ENCODE measurements at regions not wholly inside any gene's neighbourhood (a gene's known extent, or its start where the extent isn't known, plus 50 kb on each side); places are given as distances from the start of the nearest gene placed in this dataset.

DNA sequence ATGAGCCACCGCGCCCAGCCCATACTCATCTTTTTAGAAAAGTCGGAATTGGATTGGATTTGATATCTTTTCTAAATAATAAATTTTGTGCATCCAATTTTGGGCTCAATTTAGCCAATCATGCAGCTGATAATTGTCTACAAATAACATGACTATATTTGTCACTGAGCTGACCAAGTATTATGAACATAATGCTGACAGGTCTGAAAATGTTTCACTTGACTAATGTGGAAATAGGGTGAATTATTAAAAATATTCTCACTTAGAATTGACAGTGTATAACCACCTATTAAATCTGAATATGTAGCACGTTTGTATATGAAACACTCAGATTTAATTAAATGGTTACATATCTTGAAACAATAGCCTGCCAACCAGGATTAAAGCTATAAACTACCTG, 657.2 kb upstream of the FSHR start:
- CTCF ChIA-PET = no interaction called here
- H3K9ac ChIP-seq (ENCODE audit: control insufficient read depth, insufficient read depth, low read length) = no peak overlapping the region
- 45% methylated on average over 4 of the region's 4 CpGs for WGBS (ENCODE audit: insufficient coverage, insufficient replicate concordance, low lambda C conversion rate, missing lambda C conversion rate)
- TF ChIP-seq, protein P1, sequence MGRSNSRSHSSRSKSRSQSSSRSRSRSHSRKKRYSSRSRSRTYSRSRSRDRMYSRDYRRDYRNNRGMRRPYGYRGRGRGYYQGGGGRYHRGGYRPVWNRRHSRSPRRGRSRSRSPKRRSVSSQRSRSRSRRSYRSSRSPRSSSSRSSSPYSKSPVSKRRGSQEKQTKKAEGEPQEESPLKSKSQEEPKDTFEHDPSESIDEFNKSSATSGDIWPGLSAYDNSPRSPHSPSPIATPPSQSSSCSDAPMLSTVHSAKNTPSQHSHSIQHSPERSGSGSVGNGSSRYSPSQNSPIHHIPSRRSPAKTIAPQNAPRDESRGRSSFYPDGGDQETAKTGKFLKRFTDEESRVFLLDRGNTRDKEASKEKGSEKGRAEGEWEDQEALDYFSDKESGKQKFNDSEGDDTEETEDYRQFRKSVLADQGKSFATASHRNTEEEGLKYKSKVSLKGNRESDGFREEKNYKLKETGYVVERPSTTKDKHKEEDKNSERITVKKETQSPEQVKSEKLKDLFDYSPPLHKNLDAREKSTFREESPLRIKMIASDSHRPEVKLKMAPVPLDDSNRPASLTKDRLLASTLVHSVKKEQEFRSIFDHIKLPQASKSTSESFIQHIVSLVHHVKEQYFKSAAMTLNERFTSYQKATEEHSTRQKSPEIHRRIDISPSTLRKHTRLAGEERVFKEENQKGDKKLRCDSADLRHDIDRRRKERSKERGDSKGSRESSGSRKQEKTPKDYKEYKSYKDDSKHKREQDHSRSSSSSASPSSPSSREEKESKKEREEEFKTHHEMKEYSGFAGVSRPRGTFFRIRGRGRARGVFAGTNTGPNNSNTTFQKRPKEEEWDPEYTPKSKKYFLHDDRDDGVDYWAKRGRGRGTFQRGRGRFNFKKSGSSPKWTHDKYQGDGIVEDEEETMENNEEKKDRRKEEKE (IDR thresholded peaks at IDR 0.05) = no peak
- TF ChIP-seq, protein P2, sequence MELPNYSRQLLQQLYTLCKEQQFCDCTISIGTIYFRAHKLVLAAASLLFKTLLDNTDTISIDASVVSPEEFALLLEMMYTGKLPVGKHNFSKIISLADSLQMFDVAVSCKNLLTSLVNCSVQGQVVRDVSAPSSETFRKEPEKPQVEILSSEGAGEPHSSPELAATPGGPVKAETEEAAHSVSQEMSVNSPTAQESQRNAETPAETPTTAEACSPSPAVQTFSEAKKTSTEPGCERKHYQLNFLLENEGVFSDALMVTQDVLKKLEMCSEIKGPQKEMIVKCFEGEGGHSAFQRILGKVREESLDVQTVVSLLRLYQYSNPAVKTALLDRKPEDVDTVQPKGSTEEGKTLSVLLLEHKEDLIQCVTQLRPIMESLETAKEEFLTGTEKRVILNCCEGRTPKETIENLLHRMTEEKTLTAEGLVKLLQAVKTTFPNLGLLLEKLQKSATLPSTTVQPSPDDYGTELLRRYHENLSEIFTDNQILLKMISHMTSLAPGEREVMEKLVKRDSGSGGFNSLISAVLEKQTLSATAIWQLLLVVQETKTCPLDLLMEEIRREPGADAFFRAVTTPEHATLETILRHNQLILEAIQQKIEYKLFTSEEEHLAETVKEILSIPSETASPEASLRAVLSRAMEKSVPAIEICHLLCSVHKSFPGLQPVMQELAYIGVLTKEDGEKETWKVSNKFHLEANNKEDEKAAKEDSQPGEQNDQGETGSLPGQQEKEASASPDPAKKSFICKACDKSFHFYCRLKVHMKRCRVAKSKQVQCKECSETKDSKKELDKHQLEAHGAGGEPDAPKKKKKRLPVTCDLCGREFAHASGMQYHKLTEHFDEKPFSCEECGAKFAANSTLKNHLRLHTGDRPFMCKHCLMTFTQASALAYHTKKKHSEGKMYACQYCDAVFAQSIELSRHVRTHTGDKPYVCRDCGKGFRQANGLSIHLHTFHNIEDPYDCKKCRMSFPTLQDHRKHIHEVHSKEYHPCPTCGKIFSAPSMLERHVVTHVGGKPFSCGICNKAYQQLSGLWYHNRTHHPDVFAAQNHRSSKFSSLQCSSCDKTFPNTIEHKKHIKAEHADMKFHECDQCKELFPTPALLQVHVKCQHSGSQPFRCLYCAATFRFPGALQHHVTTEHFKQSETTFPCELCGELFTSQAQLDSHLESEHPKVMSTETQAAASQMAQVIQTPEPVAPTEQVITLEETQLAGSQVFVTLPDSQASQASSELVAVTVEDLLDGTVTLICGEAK (IDR thresholded peaks at IDR 0.05; ENCODE audit: borderline replicate concordance) = no peak
- TF ChIP-seq RBBP5 (conservative IDR thresholded peaks at IDR 0.05) (no peak), KLF5 (IDR thresholded peaks at IDR 0.05; ENCODE audit: partially characterized antibody) (no peak), TAF1 (IDR thresholded peaks at IDR 0.05; ENCODE audit: borderline replicate concordance, low read depth, low read length) (no peak), NR2C2 (IDR thresholded peaks at IDR 0.05; ENCODE audit: borderline replicate concordance, control insufficient read depth, insufficient read length, low read depth) (no peak), RUNX3 (IDR thresholded peaks at IDR 0.05; ENCODE audit: low read length) (no peak)
- TF ChIP-seq, protein P3, sequence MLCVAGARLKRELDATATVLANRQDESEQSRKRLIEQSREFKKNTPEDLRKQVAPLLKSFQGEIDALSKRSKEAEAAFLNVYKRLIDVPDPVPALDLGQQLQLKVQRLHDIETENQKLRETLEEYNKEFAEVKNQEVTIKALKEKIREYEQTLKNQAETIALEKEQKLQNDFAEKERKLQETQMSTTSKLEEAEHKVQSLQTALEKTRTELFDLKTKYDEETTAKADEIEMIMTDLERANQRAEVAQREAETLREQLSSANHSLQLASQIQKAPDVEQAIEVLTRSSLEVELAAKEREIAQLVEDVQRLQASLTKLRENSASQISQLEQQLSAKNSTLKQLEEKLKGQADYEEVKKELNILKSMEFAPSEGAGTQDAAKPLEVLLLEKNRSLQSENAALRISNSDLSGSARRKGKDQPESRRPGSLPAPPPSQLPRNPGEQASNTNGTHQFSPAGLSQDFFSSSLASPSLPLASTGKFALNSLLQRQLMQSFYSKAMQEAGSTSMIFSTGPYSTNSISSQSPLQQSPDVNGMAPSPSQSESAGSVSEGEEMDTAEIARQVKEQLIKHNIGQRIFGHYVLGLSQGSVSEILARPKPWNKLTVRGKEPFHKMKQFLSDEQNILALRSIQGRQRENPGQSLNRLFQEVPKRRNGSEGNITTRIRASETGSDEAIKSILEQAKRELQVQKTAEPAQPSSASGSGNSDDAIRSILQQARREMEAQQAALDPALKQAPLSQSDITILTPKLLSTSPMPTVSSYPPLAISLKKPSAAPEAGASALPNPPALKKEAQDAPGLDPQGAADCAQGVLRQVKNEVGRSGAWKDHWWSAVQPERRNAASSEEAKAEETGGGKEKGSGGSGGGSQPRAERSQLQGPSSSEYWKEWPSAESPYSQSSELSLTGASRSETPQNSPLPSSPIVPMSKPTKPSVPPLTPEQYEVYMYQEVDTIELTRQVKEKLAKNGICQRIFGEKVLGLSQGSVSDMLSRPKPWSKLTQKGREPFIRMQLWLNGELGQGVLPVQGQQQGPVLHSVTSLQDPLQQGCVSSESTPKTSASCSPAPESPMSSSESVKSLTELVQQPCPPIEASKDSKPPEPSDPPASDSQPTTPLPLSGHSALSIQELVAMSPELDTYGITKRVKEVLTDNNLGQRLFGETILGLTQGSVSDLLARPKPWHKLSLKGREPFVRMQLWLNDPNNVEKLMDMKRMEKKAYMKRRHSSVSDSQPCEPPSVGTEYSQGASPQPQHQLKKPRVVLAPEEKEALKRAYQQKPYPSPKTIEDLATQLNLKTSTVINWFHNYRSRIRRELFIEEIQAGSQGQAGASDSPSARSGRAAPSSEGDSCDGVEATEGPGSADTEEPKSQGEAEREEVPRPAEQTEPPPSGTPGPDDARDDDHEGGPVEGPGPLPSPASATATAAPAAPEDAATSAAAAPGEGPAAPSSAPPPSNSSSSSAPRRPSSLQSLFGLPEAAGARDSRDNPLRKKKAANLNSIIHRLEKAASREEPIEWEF (IDR thresholded peaks at IDR 0.05; ENCODE audit: insufficient replicate concordance, low read depth, low read length) = no peak
- TF ChIP-seq, protein P4, sequence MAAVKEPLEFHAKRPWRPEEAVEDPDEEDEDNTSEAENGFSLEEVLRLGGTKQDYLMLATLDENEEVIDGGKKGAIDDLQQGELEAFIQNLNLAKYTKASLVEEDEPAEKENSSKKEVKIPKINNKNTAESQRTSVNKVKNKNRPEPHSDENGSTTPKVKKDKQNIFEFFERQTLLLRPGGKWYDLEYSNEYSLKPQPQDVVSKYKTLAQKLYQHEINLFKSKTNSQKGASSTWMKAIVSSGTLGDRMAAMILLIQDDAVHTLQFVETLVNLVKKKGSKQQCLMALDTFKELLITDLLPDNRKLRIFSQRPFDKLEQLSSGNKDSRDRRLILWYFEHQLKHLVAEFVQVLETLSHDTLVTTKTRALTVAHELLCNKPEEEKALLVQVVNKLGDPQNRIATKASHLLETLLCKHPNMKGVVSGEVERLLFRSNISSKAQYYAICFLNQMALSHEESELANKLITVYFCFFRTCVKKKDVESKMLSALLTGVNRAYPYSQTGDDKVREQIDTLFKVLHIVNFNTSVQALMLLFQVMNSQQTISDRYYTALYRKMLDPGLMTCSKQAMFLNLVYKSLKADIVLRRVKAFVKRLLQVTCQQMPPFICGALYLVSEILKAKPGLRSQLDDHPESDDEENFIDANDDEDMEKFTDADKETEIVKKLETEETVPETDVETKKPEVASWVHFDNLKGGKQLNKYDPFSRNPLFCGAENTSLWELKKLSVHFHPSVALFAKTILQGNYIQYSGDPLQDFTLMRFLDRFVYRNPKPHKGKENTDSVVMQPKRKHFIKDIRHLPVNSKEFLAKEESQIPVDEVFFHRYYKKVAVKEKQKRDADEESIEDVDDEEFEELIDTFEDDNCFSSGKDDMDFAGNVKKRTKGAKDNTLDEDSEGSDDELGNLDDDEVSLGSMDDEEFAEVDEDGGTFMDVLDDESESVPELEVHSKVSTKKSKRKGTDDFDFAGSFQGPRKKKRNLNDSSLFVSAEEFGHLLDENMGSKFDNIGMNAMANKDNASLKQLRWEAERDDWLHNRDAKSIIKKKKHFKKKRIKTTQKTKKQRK (IDR thresholded peaks at IDR 0.05; ENCODE audit: low read depth, low read length) = no peak

More for the DNA sequence above, 657.2 kb upstream of the FSHR start:
- no peak for ATAC-seq
- Histone ChIP-seq H4K20me1 (ENCODE audit: control insufficient read depth, insufficient read depth) (no peaks in the 10 kb centered on the region), H3K79me2 (ENCODE audit: control insufficient read depth, insufficient read depth, low read length) (no peaks in the 10 kb centered on the region), H3K27me3 (replicated peaks in 1 of 2; ENCODE audit: control insufficient read depth in 2 of 2, insufficient read depth in 2 of 2, low read length in 1 of 2) (no peaks in the 10 kb centered on the region), H3K4me2 (ENCODE audit: control insufficient read depth, insufficient read depth) (no peak overlapping the region), H3K27ac (ENCODE audit: control insufficient read depth, insufficient read depth) (no peak overlapping the region), H3K9me3 (replicated peaks; ENCODE audit: control insufficient read depth, insufficient read depth, low read length) (no peaks in the 10 kb centered on the region), H3K4me1 (ENCODE audit: control insufficient read depth, insufficient read depth, low read length) (no peaks in the 10 kb centered on the region), H3K36me3 (ENCODE audit: control insufficient read depth in 2 of 2, insufficient read depth in 2 of 2, low read length in 1 of 2) (no peaks in the 10 kb centered on the region), H2AFZ (ENCODE audit: control insufficient read depth, low read depth, low read length) (no peak overlapping the region), H3K4me3 (no peak overlapping the region)
- FAIRE-seq = no peak
- DNase-seq (ENCODE audit: low read depth, low spot score) = no peak
- ChIA-PET POLR2A (no interaction called here), RAD21 (ENCODE audit: unreplicated experiment) (no interaction called here), SMC1A (ENCODE audit: uncharacterized antibody, unreplicated experiment) (no interaction called here)
- in situ Hi-C loops (cut with MboI) = no loop called here
- BruUV-seq (replicated peaks) = no TSS peak
- intact Hi-C loops (cut with micrococcal nuclease; ENCODE audit: unreplicated experiment) = no loop called here
